H9 (cell line): ENCODE measurements at regions not wholly inside any gene's neighbourhood (a gene's known extent, or its start where the extent isn't known, plus 50 kb on each side); places are given as distances from the start of the nearest gene placed in this dataset.

Experiments
- DNase-seq: peaks from one replicate; pipeline ENCODE4 v3.0.0-alpha.2; 2017
- H2AFZ ChIP-seq: one replicate; pipeline ENCODE4 v1.6.1; 2013; ENCODE audit warnings: mild to moderate bottlenecking, low read length, control low read depth, moderate library complexity
- H2AK5ac ChIP-seq: 2 replicates; pipeline ENCODE4 v1.6.1; 2013; ENCODE audit warnings: low read length, control low read depth, mixed read lengths; ENCODE audit not compliant: insufficient read length
- H2BK120ac ChIP-seq: one replicate; pipeline ENCODE4 v1.6.1; 2013; ENCODE audit warnings: low read depth, mild to moderate bottlenecking, low read length, control low read depth, inconsistent platforms; ENCODE audit not compliant: poor library complexity, severe bottlenecking
- H2BK12ac ChIP-seq: 2 replicates; pipeline ENCODE4 v1.6.1; 2013; ENCODE audit warnings: low read length, control low read depth, mixed read lengths, low read depth; ENCODE audit not compliant: insufficient read length
- H2BK15ac ChIP-seq: 2 replicates; pipeline ENCODE4 v1.6.1; 2013; ENCODE audit warnings: low read depth, low read length, control low read depth
- H2BK20ac ChIP-seq: one replicate; pipeline ENCODE4 v1.6.1; 2013; ENCODE audit warnings: low read depth, mild to moderate bottlenecking, low read length, control low read depth, inconsistent platforms; ENCODE audit not compliant: poor library complexity, severe bottlenecking
- H2BK5ac ChIP-seq: 2 replicates; pipeline ENCODE4 v1.6.1; 2013; ENCODE audit warnings: low read length, control low read depth, mixed read lengths; ENCODE audit not compliant: insufficient read length
- H3K14ac ChIP-seq: 2 replicates; pipeline ENCODE4 v1.6.1; 2013; ENCODE audit warnings: low read length, control low read depth; ENCODE audit not compliant: insufficient read depth
- H3K18ac ChIP-seq: 2 replicates; pipeline ENCODE4 v1.6.1; 2013; ENCODE audit warnings: low read depth, mild to moderate bottlenecking, mixed read lengths, low read length, control low read depth; ENCODE audit not compliant: insufficient read length
- H3K23ac ChIP-seq: 2 replicates; pipeline ENCODE4 v1.6.1; 2013; ENCODE audit warnings: low read length, control low read depth, mixed read lengths, low read depth; ENCODE audit not compliant: insufficient read length
- H3K23me2 ChIP-seq: 2 replicates; pipeline ENCODE4 v1.6.1; 2013; ENCODE audit warnings: low read depth, mild to moderate bottlenecking, mixed read lengths, low read length, control low read depth; ENCODE audit not compliant: insufficient read length, poor library complexity, severe bottlenecking
- H3K27ac ChIP-seq: 2 replicates; pipeline ENCODE4 v1.5.1; 2013; ENCODE audit warnings: low read length, control low read depth, mixed read lengths, low read depth; ENCODE audit not compliant: insufficient read length
- H3K27me3 ChIP-seq: 2 replicates; pipeline ENCODE4 v1.6.1; 2013; ENCODE audit warnings: low read length, control low read depth, inconsistent platforms; ENCODE audit not compliant: insufficient read depth
- H3K4ac ChIP-seq: 2 replicates; pipeline ENCODE4 v1.6.1; 2013; ENCODE audit warnings: low read depth, mild to moderate bottlenecking, control low read depth, inconsistent platforms, low read length, moderate library complexity
- H3K4me1 ChIP-seq: 2 replicates; pipeline ENCODE4 v1.6.1; 2013; ENCODE audit warnings: low read length, control low read depth, inconsistent platforms; ENCODE audit not compliant: insufficient read depth
- H3K4me2 ChIP-seq: 2 replicates; pipeline ENCODE4 v1.6.1; 2013; ENCODE audit warnings: low read length, control low read depth, mixed read lengths; ENCODE audit not compliant: insufficient read length, insufficient read depth
- H3K56ac ChIP-seq: 2 replicates; pipeline ENCODE4 v1.6.1; 2013; ENCODE audit warnings: low read depth, mild to moderate bottlenecking, mixed read lengths, low read length, control low read depth; ENCODE audit not compliant: insufficient read length
- H3K79me1 ChIP-seq: 2 replicates; pipeline ENCODE4 v1.6.1; 2013; ENCODE audit warnings: low read depth, mild to moderate bottlenecking, moderate library complexity, low read length, control low read depth, inconsistent platforms; ENCODE audit not compliant: insufficient read depth, poor library complexity, severe bottlenecking
- H3K79me2 ChIP-seq: 2 replicates; pipeline ENCODE4 v1.6.1; 2013; ENCODE audit warnings: low read length, control low read depth, inconsistent platforms; ENCODE audit not compliant: insufficient read depth
- H3K9ac ChIP-seq: 2 replicates; pipeline ENCODE4 v1.6.1; 2013; ENCODE audit warnings: low read length, control low read depth, mixed read lengths; ENCODE audit not compliant: insufficient read length; ENCODE audit errors: extremely low read depth
- H3K9me3 ChIP-seq: one replicate; pipeline ENCODE4 v1.6.1; 2013; ENCODE audit warnings: low read depth, low read length, inconsistent platforms; ENCODE audit not compliant: control insufficient read depth
- H3T11ph ChIP-seq: one replicate; pipeline ENCODE4 v1.6.1; 2013; ENCODE audit warnings: mild to moderate bottlenecking, low read length, control low read depth, inconsistent platforms
- H4K20me1 ChIP-seq: one replicate; pipeline ENCODE4 v1.6.1; 2013; ENCODE audit not compliant: control insufficient read depth, insufficient read length, insufficient read depth
- H4K5ac ChIP-seq: 2 replicates; pipeline ENCODE4 v1.6.1; 2013; ENCODE audit warnings: low read depth, mild to moderate bottlenecking, mixed read lengths, low read length, control low read depth; ENCODE audit not compliant: insufficient read length
- H4K8ac ChIP-seq: replicated peaks from 2 replicates; pipeline ENCODE4 v1.6.1; 2013; ENCODE audit warnings: low read length, control low read depth, mixed read lengths, low read depth; ENCODE audit not compliant: insufficient read length
- H4K91ac ChIP-seq: 2 replicates; pipeline ENCODE4 v1.6.1; 2013; ENCODE audit warnings: low read depth, mild to moderate bottlenecking, moderate library complexity, mixed read lengths, low read length, control low read depth; ENCODE audit not compliant: insufficient read length
- H3K27ac Mint-ChIP-seq, 3 experiments: 2 replicates in 2 of 3; 3 replicates in 1 of 3; pipeline ENCODE4 v1.8.0; 2020 to 2021; ENCODE audit warnings: mixed read lengths in 3 of 3, mild to moderate bottlenecking in 1 of 3, moderate library complexity in 1 of 3
- H3K27me3 Mint-ChIP-seq: 2 replicates; pipeline ENCODE4 v1.8.0; 2021; ENCODE audit warnings: low read depth, mild to moderate bottlenecking, moderate library complexity, mixed read lengths
- H3K36me3 Mint-ChIP-seq, 3 experiments: 2 replicates in 2 of 3; 3 replicates in 1 of 3; pipeline ENCODE4 v1.8.0; 2020 to 2021; ENCODE audit warnings: low read depth in 3 of 3, mixed read lengths in 3 of 3; ENCODE audit not compliant: insufficient read depth in 1 of 3
- H3K4me1 Mint-ChIP-seq, 2 experiments: 2 replicates each; pipeline ENCODE4 v1.8.0; 2020; ENCODE audit warnings: mixed read lengths in 2 of 2
- H3K4me3 Mint-ChIP-seq, 2 experiments: 2 replicates in 1 of 2; 3 replicates in 1 of 2; pipeline ENCODE4 v1.8.0; 2020 to 2021; ENCODE audit warnings: mild to moderate bottlenecking in 2 of 2, mixed read lengths in 2 of 2, moderate library complexity in 1 of 2
- H3K9me3 Mint-ChIP-seq, 2 experiments: 2 replicates in 1 of 2; 3 replicates in 1 of 2; pipeline ENCODE4 v1.8.0; 2020; ENCODE audit warnings: mild to moderate bottlenecking in 2 of 2, mixed read lengths in 2 of 2, moderate library complexity in 1 of 2
- CTCF ChIP-seq: fragments of 200-600 bp; sonication (generic); conservative IDR thresholded peaks from 3 replicates; pipeline ENCODE4 v1.8.0; 2021; ENCODE audit warnings: antibody characterized with exemption, mild to moderate bottlenecking
- WGBS: extraction: QIAGEN DNeasy Blood & Tissue Kit; methylation state at CpG from one replicate; pipeline ENCODE4 v1.1.7; 2013; ENCODE audit warnings: missing lambda C conversion rate, low lambda C conversion rate, mixed read lengths; ENCODE audit not compliant: insufficient read length; ENCODE audit errors: extremely low coverage; 5-methylcytosine and 5-hydroxymethylcytosine counted together

GRCh38 chr2:56015711-56016115, 92.1 kb upstream of the EFEMP1 start:
- Histone ChIP-seq H3K9me3 (no peaks in the 10 kb centered on the region), H3K79me1 (no peaks in the 10 kb centered on the region), H4K91ac (no peak overlapping the region), H3K18ac (no peak overlapping the region), H2BK15ac (no peak overlapping the region), H3K27me3 (no peaks in the 10 kb centered on the region), H3K23me2 (no peaks in the 10 kb centered on the region), H3K23ac (no peak overlapping the region), H3K14ac (no peak overlapping the region), H4K20me1 (no peaks in the 10 kb centered on the region), H3K9ac (no peak overlapping the region), H2BK20ac (no peak overlapping the region), H3K56ac (no peak overlapping the region), H2BK5ac (no peak overlapping the region), H4K8ac (no peak overlapping the region), H2BK12ac (no peak overlapping the region), H3T11ph (no peak overlapping the region), H2AK5ac (no peak overlapping the region), H3K4ac (no peak overlapping the region), H4K5ac (no peak overlapping the region), H3K4me2 (no peak overlapping the region), H3K79me2 (no peaks in the 10 kb centered on the region), H3K4me1 (peaks cover 2% of the 10 kb centered on the region; the same call in 1 of the 2 replicates), H2AFZ (no peak overlapping the region), H2BK120ac (no peak overlapping the region), H3K27ac (no peak overlapping the region)
- Mint-ChIP-seq H3K9me3 (no peaks in the 10 kb centered on the region), H3K27ac (peak overlapping the region in 1 of 3 experiments; percentile 23; a peak in 1 of 7 replicates), H3K36me3 (no peaks in the 10 kb centered on the region), H3K4me1 (peaks cover 13 to 16% of the 10 kb centered on the region in 2 experiments), H3K4me3 (no peak overlapping the region), H3K27me3 (0 out of 2 replicates have a peak, but pooled peaks cover under 1% of the 10 kb centered on the region)
- DNase-seq, result no peak
- TF ChIP-seq CTCF, result no peak
- no CpG with 5 or more reads among the region's 4 CpGs for WGBS
